ENCODE measurements at regions not wholly inside any gene's neighbourhood (a gene's known extent, or its start where the extent isn't known, plus 50 kb on each side); places are given as distances from the start of the nearest gene placed in this dataset.

DNA sequence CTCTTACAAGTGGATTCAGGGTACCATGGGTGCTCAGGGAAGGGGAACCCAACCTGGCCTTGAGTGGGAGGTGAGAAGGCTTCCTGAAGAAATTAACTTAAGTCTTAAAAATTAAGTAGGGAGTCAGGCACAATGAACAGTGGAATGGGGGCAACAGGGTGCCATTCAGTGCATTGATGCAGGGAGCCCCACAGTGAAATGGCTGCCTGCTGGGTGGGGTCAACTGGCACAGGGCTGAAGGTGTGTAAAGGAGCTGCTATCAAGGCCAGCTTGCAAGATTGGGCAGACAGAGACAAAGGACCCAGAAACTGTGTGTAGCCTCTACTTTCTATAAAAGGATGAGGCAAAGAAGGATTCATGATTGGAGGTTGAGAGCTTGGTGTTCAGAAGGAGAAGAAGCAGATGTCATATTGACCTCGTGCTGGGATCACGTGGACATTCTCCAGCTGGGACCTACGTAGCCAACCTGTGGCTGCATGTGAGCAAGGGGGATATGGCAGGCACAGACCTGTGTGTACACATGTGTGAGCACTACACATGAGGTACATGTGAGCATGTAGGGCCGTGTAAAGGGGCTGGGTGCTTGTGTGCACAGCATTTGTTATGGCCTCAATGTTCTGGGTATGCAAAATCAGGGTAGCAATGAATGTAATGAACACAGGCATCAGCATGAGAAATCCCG lies 209.5 kb upstream of the HAAO start:
- H3K36me3 ChIP-seq (ENCODE audit: control insufficient read depth, insufficient read depth, low read length): no peaks in the 10 kb centered on the region
- DNase-seq (ENCODE audit: low read depth, low spot score) (no peak), ATAC-seq (no peak)
- no peak overlapping the region for H3K27ac ChIP-seq (ENCODE audit: low read length)
- intact Hi-C loops (cut with micrococcal nuclease; ENCODE audit: unreplicated experiment) (no loop called here), in situ Hi-C loops (cut with HindIII; ENCODE audit: low pct_unique_long_range_greater_than_20kb, low sequenced_read_pairs) (no loop called here)
- CTCF ChIA-PET: no interaction called here
- H3K4me1 ChIP-seq (ENCODE audit: control insufficient read depth, insufficient read depth, low read length): no peaks in the 10 kb centered on the region
- no peaks in the 10 kb centered on the region for H3K9me3 ChIP-seq (ENCODE audit: control insufficient read depth, insufficient read depth, low read depth, low read length)
- TF ChIP-seq SIN3A (IDR thresholded peaks at IDR 0.05; ENCODE audit: borderline replicate concordance, insufficient read depth, low read depth, low read length) (no peak), POLR2AphosphoS5 (IDR thresholded peaks at IDR 0.05; ENCODE audit: low read depth, low read length) (no peak), TCF7L2 (IDR thresholded peaks at IDR 0.05; ENCODE audit: low read depth, low read length) (no peak)
- TF ChIP-seq, protein P1, sequence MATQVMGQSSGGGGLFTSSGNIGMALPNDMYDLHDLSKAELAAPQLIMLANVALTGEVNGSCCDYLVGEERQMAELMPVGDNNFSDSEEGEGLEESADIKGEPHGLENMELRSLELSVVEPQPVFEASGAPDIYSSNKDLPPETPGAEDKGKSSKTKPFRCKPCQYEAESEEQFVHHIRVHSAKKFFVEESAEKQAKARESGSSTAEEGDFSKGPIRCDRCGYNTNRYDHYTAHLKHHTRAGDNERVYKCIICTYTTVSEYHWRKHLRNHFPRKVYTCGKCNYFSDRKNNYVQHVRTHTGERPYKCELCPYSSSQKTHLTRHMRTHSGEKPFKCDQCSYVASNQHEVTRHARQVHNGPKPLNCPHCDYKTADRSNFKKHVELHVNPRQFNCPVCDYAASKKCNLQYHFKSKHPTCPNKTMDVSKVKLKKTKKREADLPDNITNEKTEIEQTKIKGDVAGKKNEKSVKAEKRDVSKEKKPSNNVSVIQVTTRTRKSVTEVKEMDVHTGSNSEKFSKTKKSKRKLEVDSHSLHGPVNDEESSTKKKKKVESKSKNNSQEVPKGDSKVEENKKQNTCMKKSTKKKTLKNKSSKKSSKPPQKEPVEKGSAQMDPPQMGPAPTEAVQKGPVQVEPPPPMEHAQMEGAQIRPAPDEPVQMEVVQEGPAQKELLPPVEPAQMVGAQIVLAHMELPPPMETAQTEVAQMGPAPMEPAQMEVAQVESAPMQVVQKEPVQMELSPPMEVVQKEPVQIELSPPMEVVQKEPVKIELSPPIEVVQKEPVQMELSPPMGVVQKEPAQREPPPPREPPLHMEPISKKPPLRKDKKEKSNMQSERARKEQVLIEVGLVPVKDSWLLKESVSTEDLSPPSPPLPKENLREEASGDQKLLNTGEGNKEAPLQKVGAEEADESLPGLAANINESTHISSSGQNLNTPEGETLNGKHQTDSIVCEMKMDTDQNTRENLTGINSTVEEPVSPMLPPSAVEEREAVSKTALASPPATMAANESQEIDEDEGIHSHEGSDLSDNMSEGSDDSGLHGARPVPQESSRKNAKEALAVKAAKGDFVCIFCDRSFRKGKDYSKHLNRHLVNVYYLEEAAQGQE (IDR thresholded peaks at IDR 0.05; ENCODE audit: insufficient read depth in 1 of 2, low read depth in 2 of 2, low read length in 1 of 2): no peak
- TF ChIP-seq, protein P2, sequence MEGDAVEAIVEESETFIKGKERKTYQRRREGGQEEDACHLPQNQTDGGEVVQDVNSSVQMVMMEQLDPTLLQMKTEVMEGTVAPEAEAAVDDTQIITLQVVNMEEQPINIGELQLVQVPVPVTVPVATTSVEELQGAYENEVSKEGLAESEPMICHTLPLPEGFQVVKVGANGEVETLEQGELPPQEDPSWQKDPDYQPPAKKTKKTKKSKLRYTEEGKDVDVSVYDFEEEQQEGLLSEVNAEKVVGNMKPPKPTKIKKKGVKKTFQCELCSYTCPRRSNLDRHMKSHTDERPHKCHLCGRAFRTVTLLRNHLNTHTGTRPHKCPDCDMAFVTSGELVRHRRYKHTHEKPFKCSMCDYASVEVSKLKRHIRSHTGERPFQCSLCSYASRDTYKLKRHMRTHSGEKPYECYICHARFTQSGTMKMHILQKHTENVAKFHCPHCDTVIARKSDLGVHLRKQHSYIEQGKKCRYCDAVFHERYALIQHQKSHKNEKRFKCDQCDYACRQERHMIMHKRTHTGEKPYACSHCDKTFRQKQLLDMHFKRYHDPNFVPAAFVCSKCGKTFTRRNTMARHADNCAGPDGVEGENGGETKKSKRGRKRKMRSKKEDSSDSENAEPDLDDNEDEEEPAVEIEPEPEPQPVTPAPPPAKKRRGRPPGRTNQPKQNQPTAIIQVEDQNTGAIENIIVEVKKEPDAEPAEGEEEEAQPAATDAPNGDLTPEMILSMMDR (IDR thresholded peaks at IDR 0.05): no peak
- POLR2A ChIA-PET: no interaction called here
- BruUV-seq (replicated peaks): no TSS peak
- no peaks in the 10 kb centered on the region for H3K27me3 ChIP-seq (ENCODE audit: control insufficient read depth, insufficient read depth, low read length)
- H3K4me3 ChIP-seq (ENCODE audit: low read depth in 2 of 2, low read length in 2 of 2): no peak overlapping the region

DNA sequence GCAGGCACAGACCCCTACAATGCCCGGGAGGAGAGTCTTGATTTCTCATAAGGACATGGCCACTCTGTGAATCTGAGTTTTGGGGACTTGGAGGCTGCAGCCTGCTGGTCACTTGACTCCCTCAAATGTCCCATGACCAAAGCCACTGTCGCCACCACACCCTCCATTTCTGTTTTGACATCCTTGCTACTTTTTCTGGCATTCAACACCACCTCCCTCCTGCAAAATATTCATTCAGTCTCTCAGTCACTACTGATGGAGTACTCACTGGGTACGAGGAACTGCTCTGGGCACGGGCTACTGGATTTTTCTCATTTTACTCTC lies 208.6 kb upstream of the HAAO start:
- CTCF ChIA-PET: no interaction called here
- POLR2A ChIA-PET: no interaction called here
- intact Hi-C loops (cut with micrococcal nuclease; ENCODE audit: unreplicated experiment): no loop called here

More for the DNA sequence above, 208.6 kb upstream of the HAAO start:
- no peak overlapping the region for H3K27ac ChIP-seq (ENCODE audit: low read length)
- ATAC-seq (no peak), DNase-seq (ENCODE audit: low read depth, low spot score) (no peak)
- TF ChIP-seq, protein P2 (IDR thresholded peaks at IDR 0.05): no peak
- TF ChIP-seq SIN3A (IDR thresholded peaks at IDR 0.05; ENCODE audit: borderline replicate concordance, insufficient read depth, low read depth, low read length): no peak
- no peak for TF ChIP-seq TCF7L2 (IDR thresholded peaks at IDR 0.05; ENCODE audit: low read depth, low read length)
- TF ChIP-seq, protein P1 (IDR thresholded peaks at IDR 0.05; ENCODE audit: insufficient read depth in 1 of 2, low read depth in 2 of 2, low read length in 1 of 2): no peak
- TF ChIP-seq POLR2AphosphoS5 (IDR thresholded peaks at IDR 0.05; ENCODE audit: low read depth, low read length): no peak
- H3K4me3 ChIP-seq (ENCODE audit: low read depth in 2 of 2, low read length in 2 of 2): no peak overlapping the region
- H3K27me3 ChIP-seq (ENCODE audit: control insufficient read depth, insufficient read depth, low read length): no peaks in the 10 kb centered on the region
- in situ Hi-C loops (cut with HindIII; ENCODE audit: low pct_unique_long_range_greater_than_20kb, low sequenced_read_pairs): no loop called here
- no peaks in the 10 kb centered on the region for H3K4me1 ChIP-seq (ENCODE audit: control insufficient read depth, insufficient read depth, low read length)
- BruUV-seq (replicated peaks): no TSS peak
- no peaks in the 10 kb centered on the region for H3K9me3 ChIP-seq (ENCODE audit: control insufficient read depth, insufficient read depth, low read depth, low read length)
- H3K36me3 ChIP-seq (ENCODE audit: control insufficient read depth, insufficient read depth, low read length): no peaks in the 10 kb centered on the region

Measured in Panc1 (cell line).